GM21528 (cell line): ENCODE measurements at regions not wholly inside any gene's neighbourhood (a gene's known extent, or its start where the extent isn't known, plus 50 kb on each side); places are given as distances from the start of the nearest gene placed in this dataset.
"Not testable (repeated sequence)": the region's sequence is repeated elsewhere in the genome, so short reads cannot be mapped to it uniquely, and the experiment has no call there.

Experiments
- ATAC-seq: cut with Tn5 transposase; IDR thresholded peaks from one replicate; pipeline ENCODE4 v1.9.1; 2021; ENCODE audit warnings: mild to moderate bottlenecking, moderate library complexity; ENCODE audit not compliant: unreplicated experiment, low FRiP score

- ATAC-seq: not testable (repeated sequence)
Measured at GRCh38 chr14:105600195-105600938, 74.0 kb downstream of the TMEM121 start.

GRCh38 chr14:105600939-105601359 lies 74.6 kb downstream of the TMEM121 start:
- ATAC-seq: no peak

GRCh38 chr14:105601360-105602242 lies 75.2 kb downstream of the TMEM121 start:
- no peak for ATAC-seq

GRCh38 chr14:105602243-105602750 lies 75.9 kb downstream of the TMEM121 start:
- ATAC-seq: no peak

- no peak for ATAC-seq
Measured at GRCh38 chr14:105602799-105603793, 76.7 kb downstream of the TMEM121 start.

GRCh38 chr14:105604531-105605463 lies 78.4 kb downstream of the TMEM121 start:
- not testable (repeated sequence) for ATAC-seq

- no peak for ATAC-seq
Measured at GRCh38 chr14:105605464-105606304, 79.3 kb downstream of the TMEM121 start.

GRCh38 chr14:105606305-105606975 lies 80.1 kb downstream of the TMEM121 start:
- ATAC-seq: not testable (repeated sequence)

- ATAC-seq: not testable (repeated sequence)
Measured at GRCh38 chr14:105607025-105607424, 80.6 kb downstream of the TMEM121 start.

GRCh38 chr14:105614987-105615386 lies 88.6 kb downstream of the TMEM121 start:
- ATAC-seq: not testable (repeated sequence)

GRCh38 chr14:105615986-105616801 lies 89.8 kb downstream of the TMEM121 start:
- ATAC-seq: not testable (repeated sequence)

- ATAC-seq: no peak
Measured at GRCh38 chr14:105616802-105617192, 90.4 kb downstream of the TMEM121 start.

GRCh38 chr14:105617201-105617777 lies 90.9 kb downstream of the TMEM121 start:
- no peak for ATAC-seq

- not testable (repeated sequence) for ATAC-seq
Measured at GRCh38 chr14:105617805-105618204, 91.4 kb downstream of the TMEM121 start.

- ATAC-seq: not testable (repeated sequence)
Measured at GRCh38 chr14:105619324-105619723, 92.9 kb downstream of the TMEM121 start.

- not testable (repeated sequence) for ATAC-seq
Measured at GRCh38 chr14:105620178-105620864, 93.9 kb downstream of the TMEM121 start.
